ENCODE measurements at regions not wholly inside any gene's neighbourhood (a gene's known extent, or its start where the extent isn't known, plus 50 kb on each side); places are given as distances from the start of the nearest gene placed in this dataset.

DNA sequence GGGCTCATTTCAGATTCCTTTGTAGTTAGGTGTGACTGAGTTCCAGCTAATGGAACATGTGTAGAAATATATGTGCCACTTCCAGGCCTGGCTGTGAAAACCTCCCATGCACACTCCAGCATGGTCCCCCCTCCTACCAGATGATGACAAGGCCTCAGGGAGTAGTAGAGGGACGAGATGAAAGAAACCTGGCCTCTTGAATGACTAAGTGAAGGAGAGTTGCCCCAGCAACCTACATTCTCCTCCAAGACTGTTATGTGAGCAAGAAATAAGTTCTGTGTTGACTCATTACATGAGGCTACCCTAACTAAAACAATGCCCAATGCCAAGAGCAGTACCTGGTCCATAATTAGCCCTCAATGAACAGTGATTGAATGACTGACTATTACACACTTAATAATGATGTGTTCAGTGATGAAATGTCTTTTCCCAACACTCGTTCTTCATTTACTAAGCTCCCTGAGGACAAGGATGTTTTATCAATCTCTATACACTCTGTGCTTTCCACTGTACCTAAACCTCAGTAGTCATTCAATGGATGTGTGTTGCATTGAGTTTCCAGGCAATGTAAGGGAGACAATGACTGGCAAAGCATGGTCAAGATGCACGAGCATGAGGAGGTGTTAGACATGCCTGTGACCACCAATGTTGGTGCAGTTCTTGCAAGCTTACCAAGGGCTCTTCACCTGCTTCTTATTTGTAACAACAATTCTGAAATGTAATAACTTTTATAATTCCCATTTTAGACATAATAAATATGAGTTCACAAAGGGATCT is 62.0 kb upstream of the BCL6 start:
- no peaks in the 10 kb centered on the region for H3K36me3 ChIP-seq
- TF ChIP-seq, protein P1, sequence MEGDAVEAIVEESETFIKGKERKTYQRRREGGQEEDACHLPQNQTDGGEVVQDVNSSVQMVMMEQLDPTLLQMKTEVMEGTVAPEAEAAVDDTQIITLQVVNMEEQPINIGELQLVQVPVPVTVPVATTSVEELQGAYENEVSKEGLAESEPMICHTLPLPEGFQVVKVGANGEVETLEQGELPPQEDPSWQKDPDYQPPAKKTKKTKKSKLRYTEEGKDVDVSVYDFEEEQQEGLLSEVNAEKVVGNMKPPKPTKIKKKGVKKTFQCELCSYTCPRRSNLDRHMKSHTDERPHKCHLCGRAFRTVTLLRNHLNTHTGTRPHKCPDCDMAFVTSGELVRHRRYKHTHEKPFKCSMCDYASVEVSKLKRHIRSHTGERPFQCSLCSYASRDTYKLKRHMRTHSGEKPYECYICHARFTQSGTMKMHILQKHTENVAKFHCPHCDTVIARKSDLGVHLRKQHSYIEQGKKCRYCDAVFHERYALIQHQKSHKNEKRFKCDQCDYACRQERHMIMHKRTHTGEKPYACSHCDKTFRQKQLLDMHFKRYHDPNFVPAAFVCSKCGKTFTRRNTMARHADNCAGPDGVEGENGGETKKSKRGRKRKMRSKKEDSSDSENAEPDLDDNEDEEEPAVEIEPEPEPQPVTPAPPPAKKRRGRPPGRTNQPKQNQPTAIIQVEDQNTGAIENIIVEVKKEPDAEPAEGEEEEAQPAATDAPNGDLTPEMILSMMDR (IDR thresholded peaks at IDR 0.05) = no peak
- no peaks in the 10 kb centered on the region for H3K27me3 ChIP-seq
- H3K9me3 ChIP-seq = no peaks in the 10 kb centered on the region
- peaks cover 0 to 29% (median 18%) of the 10 kb centered on the region in 4 donors for H3K4me1 ChIP-seq
- H3K27ac ChIP-seq = no peak overlapping the region
- intact Hi-C loops (cut with DNase I; ENCODE audit: low total_unique reads) = no loop called here
- H3K4me3 ChIP-seq = no peak overlapping the region
- DNase-seq = no peak

DNA sequence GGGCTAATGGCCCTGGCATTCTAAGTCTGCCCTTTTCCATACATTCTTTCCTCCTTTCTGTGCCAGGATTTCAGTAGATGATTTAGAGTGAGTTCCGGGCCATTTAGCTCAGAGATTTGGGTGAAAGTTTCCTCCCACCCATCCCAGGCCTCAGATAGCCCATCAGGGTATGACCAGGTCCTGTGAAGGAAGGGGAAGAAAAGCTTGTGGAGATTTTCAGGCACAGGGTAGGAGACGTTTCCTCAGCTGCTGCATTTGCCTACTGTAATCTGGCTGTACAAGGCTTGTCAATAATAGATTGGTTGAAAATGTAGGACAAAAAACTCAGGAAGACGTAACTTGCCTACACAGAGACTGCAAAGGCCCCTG is 63.2 kb upstream of the BCL6 start:
- H3K27ac ChIP-seq = no peak overlapping the region
- DNase-seq = no peak
- no peaks in the 10 kb centered on the region for H3K9me3 ChIP-seq
- H3K4me1 ChIP-seq = peaks cover 0 to 29% (median 18%) of the 10 kb centered on the region in 4 donors
- intact Hi-C loops (cut with DNase I; ENCODE audit: low total_unique reads) = no loop called here
- H3K4me3 ChIP-seq = no peak overlapping the region
- H3K27me3 ChIP-seq = no peaks in the 10 kb centered on the region
- TF ChIP-seq, protein P1 (IDR thresholded peaks at IDR 0.05) = no peak
- no peaks in the 10 kb centered on the region for H3K36me3 ChIP-seq

- intact Hi-C loops (cut with DNase I; ENCODE audit: low total_unique reads) = no loop called here
- no peaks in the 10 kb centered on the region for H3K27me3 ChIP-seq
- TF ChIP-seq, protein P1 (IDR thresholded peaks at IDR 0.05) = no peak
- H3K36me3 ChIP-seq = no peaks in the 10 kb centered on the region
- H3K4me3 ChIP-seq = no peak overlapping the region
- H3K9me3 ChIP-seq = no peaks in the 10 kb centered on the region
- peaks cover 0 to 29% (median 18%) of the 10 kb centered on the region in 4 donors for H3K4me1 ChIP-seq
- H3K27ac ChIP-seq = no peak overlapping the region
- DNase-seq = no peak
Observed at GRCh38 chr3:187809612-187809991, 64.3 kb upstream of the BCL6 start.

GRCh38 chr3:187810021-187810446 is 64.8 kb upstream of the BCL6 start:
- Histone ChIP-seq H3K27ac (no peak overlapping the region), H3K27me3 (no peaks in the 10 kb centered on the region), H3K36me3 (no peaks in the 10 kb centered on the region), H3K4me1 (peaks cover 0 to 29% (median 18%) of the 10 kb centered on the region in 4 donors), H3K4me3 (no peak overlapping the region), H3K9me3 (no peaks in the 10 kb centered on the region)
- DNase-seq = no peak
- TF ChIP-seq, protein P1 (IDR thresholded peaks at IDR 0.05) = no peak
- intact Hi-C loops (cut with DNase I; ENCODE audit: low total_unique reads) = no loop called here

- H3K27ac ChIP-seq = no peak overlapping the region
- no peak for DNase-seq
- peaks cover 0 to 29% (median 18%) of the 10 kb centered on the region in 4 donors for H3K4me1 ChIP-seq
- no peaks in the 10 kb centered on the region for H3K9me3 ChIP-seq
- TF ChIP-seq, protein P1 (IDR thresholded peaks at IDR 0.05) = no peak
- no peak overlapping the region for H3K4me3 ChIP-seq
- intact Hi-C loops (cut with DNase I; ENCODE audit: low total_unique reads) = no loop called here
- no peaks in the 10 kb centered on the region for H3K36me3 ChIP-seq
- H3K27me3 ChIP-seq = no peaks in the 10 kb centered on the region
Observed at GRCh38 chr3:187811585-187812250, 66.5 kb upstream of the BCL6 start.
